H9 (cell line): ENCODE measurements at regions not wholly inside any gene's neighbourhood (a gene's known extent, or its start where the extent isn't known, plus 50 kb on each side); places are given as distances from the start of the nearest gene placed in this dataset.

Source experiments
- DNase-seq: peaks from one replicate; pipeline ENCODE4 v3.0.0-alpha.2; 2017
- H2AFZ ChIP-seq: one replicate; pipeline ENCODE4 v1.6.1; 2013; ENCODE audit warnings: mild to moderate bottlenecking, low read length, control low read depth, moderate library complexity
- H2AK5ac ChIP-seq: 2 replicates; pipeline ENCODE4 v1.6.1; 2013; ENCODE audit warnings: low read length, control low read depth, mixed read lengths; ENCODE audit not compliant: insufficient read length
- H2BK120ac ChIP-seq: one replicate; pipeline ENCODE4 v1.6.1; 2013; ENCODE audit warnings: low read depth, mild to moderate bottlenecking, low read length, control low read depth, inconsistent platforms; ENCODE audit not compliant: poor library complexity, severe bottlenecking
- H2BK12ac ChIP-seq: 2 replicates; pipeline ENCODE4 v1.6.1; 2013; ENCODE audit warnings: low read length, control low read depth, mixed read lengths, low read depth; ENCODE audit not compliant: insufficient read length
- H2BK15ac ChIP-seq: 2 replicates; pipeline ENCODE4 v1.6.1; 2013; ENCODE audit warnings: low read depth, low read length, control low read depth
- H2BK20ac ChIP-seq: one replicate; pipeline ENCODE4 v1.6.1; 2013; ENCODE audit warnings: low read depth, mild to moderate bottlenecking, low read length, control low read depth, inconsistent platforms; ENCODE audit not compliant: poor library complexity, severe bottlenecking
- H2BK5ac ChIP-seq: 2 replicates; pipeline ENCODE4 v1.6.1; 2013; ENCODE audit warnings: low read length, control low read depth, mixed read lengths; ENCODE audit not compliant: insufficient read length
- H3K14ac ChIP-seq: 2 replicates; pipeline ENCODE4 v1.6.1; 2013; ENCODE audit warnings: low read length, control low read depth; ENCODE audit not compliant: insufficient read depth
- H3K18ac ChIP-seq: 2 replicates; pipeline ENCODE4 v1.6.1; 2013; ENCODE audit warnings: low read depth, mild to moderate bottlenecking, mixed read lengths, low read length, control low read depth; ENCODE audit not compliant: insufficient read length
- H3K23ac ChIP-seq: 2 replicates; pipeline ENCODE4 v1.6.1; 2013; ENCODE audit warnings: low read length, control low read depth, mixed read lengths, low read depth; ENCODE audit not compliant: insufficient read length
- H3K23me2 ChIP-seq: 2 replicates; pipeline ENCODE4 v1.6.1; 2013; ENCODE audit warnings: low read depth, mild to moderate bottlenecking, mixed read lengths, low read length, control low read depth; ENCODE audit not compliant: insufficient read length, poor library complexity, severe bottlenecking
- H3K27ac ChIP-seq: 2 replicates; pipeline ENCODE4 v1.5.1; 2013; ENCODE audit warnings: low read length, control low read depth, mixed read lengths, low read depth; ENCODE audit not compliant: insufficient read length
- H3K27me3 ChIP-seq: 2 replicates; pipeline ENCODE4 v1.6.1; 2013; ENCODE audit warnings: low read length, control low read depth, inconsistent platforms; ENCODE audit not compliant: insufficient read depth
- H3K4ac ChIP-seq: 2 replicates; pipeline ENCODE4 v1.6.1; 2013; ENCODE audit warnings: low read depth, mild to moderate bottlenecking, control low read depth, inconsistent platforms, low read length, moderate library complexity
- H3K4me1 ChIP-seq: 2 replicates; pipeline ENCODE4 v1.6.1; 2013; ENCODE audit warnings: low read length, control low read depth, inconsistent platforms; ENCODE audit not compliant: insufficient read depth
- H3K4me2 ChIP-seq: 2 replicates; pipeline ENCODE4 v1.6.1; 2013; ENCODE audit warnings: low read length, control low read depth, mixed read lengths; ENCODE audit not compliant: insufficient read length, insufficient read depth
- H3K56ac ChIP-seq: 2 replicates; pipeline ENCODE4 v1.6.1; 2013; ENCODE audit warnings: low read depth, mild to moderate bottlenecking, mixed read lengths, low read length, control low read depth; ENCODE audit not compliant: insufficient read length
- H3K79me1 ChIP-seq: 2 replicates; pipeline ENCODE4 v1.6.1; 2013; ENCODE audit warnings: low read depth, mild to moderate bottlenecking, moderate library complexity, low read length, control low read depth, inconsistent platforms; ENCODE audit not compliant: insufficient read depth, poor library complexity, severe bottlenecking
- H3K79me2 ChIP-seq: 2 replicates; pipeline ENCODE4 v1.6.1; 2013; ENCODE audit warnings: low read length, control low read depth, inconsistent platforms; ENCODE audit not compliant: insufficient read depth
- H3K9ac ChIP-seq: 2 replicates; pipeline ENCODE4 v1.6.1; 2013; ENCODE audit warnings: low read length, control low read depth, mixed read lengths; ENCODE audit not compliant: insufficient read length; ENCODE audit errors: extremely low read depth
- H3K9me3 ChIP-seq: one replicate; pipeline ENCODE4 v1.6.1; 2013; ENCODE audit warnings: low read depth, low read length, inconsistent platforms; ENCODE audit not compliant: control insufficient read depth
- H3T11ph ChIP-seq: one replicate; pipeline ENCODE4 v1.6.1; 2013; ENCODE audit warnings: mild to moderate bottlenecking, low read length, control low read depth, inconsistent platforms
- H4K20me1 ChIP-seq: one replicate; pipeline ENCODE4 v1.6.1; 2013; ENCODE audit not compliant: control insufficient read depth, insufficient read length, insufficient read depth
- H4K5ac ChIP-seq: 2 replicates; pipeline ENCODE4 v1.6.1; 2013; ENCODE audit warnings: low read depth, mild to moderate bottlenecking, mixed read lengths, low read length, control low read depth; ENCODE audit not compliant: insufficient read length
- H4K8ac ChIP-seq: replicated peaks from 2 replicates; pipeline ENCODE4 v1.6.1; 2013; ENCODE audit warnings: low read length, control low read depth, mixed read lengths, low read depth; ENCODE audit not compliant: insufficient read length
- H4K91ac ChIP-seq: 2 replicates; pipeline ENCODE4 v1.6.1; 2013; ENCODE audit warnings: low read depth, mild to moderate bottlenecking, moderate library complexity, mixed read lengths, low read length, control low read depth; ENCODE audit not compliant: insufficient read length
- H3K27ac Mint-ChIP-seq, 3 experiments: 2 replicates in 2 of 3; 3 replicates in 1 of 3; pipeline ENCODE4 v1.8.0; 2020 to 2021; ENCODE audit warnings: mixed read lengths in 3 of 3, mild to moderate bottlenecking in 1 of 3, moderate library complexity in 1 of 3
- H3K27me3 Mint-ChIP-seq: 2 replicates; pipeline ENCODE4 v1.8.0; 2021; ENCODE audit warnings: low read depth, mild to moderate bottlenecking, moderate library complexity, mixed read lengths
- H3K36me3 Mint-ChIP-seq, 3 experiments: 2 replicates in 2 of 3; 3 replicates in 1 of 3; pipeline ENCODE4 v1.8.0; 2020 to 2021; ENCODE audit warnings: low read depth in 3 of 3, mixed read lengths in 3 of 3; ENCODE audit not compliant: insufficient read depth in 1 of 3
- H3K4me1 Mint-ChIP-seq, 2 experiments: 2 replicates each; pipeline ENCODE4 v1.8.0; 2020; ENCODE audit warnings: mixed read lengths in 2 of 2
- H3K4me3 Mint-ChIP-seq, 2 experiments: 2 replicates in 1 of 2; 3 replicates in 1 of 2; pipeline ENCODE4 v1.8.0; 2020 to 2021; ENCODE audit warnings: mild to moderate bottlenecking in 2 of 2, mixed read lengths in 2 of 2, moderate library complexity in 1 of 2
- H3K9me3 Mint-ChIP-seq, 2 experiments: 2 replicates in 1 of 2; 3 replicates in 1 of 2; pipeline ENCODE4 v1.8.0; 2020; ENCODE audit warnings: mild to moderate bottlenecking in 2 of 2, mixed read lengths in 2 of 2, moderate library complexity in 1 of 2
- WGBS: extraction: QIAGEN DNeasy Blood & Tissue Kit; methylation state at CpG from one replicate; pipeline ENCODE4 v1.1.7; 2013; ENCODE audit warnings: missing lambda C conversion rate, low lambda C conversion rate, mixed read lengths; ENCODE audit not compliant: insufficient read length; ENCODE audit errors: extremely low coverage; 5-methylcytosine and 5-hydroxymethylcytosine counted together
- TF ChIP-seq, protein P1 (sequence below): fragments of 200-600 bp; sonication (generic); conservative IDR thresholded peaks from 3 replicates; pipeline ENCODE4 v1.8.0; 2021; ENCODE audit warnings: antibody characterized with exemption, mild to moderate bottlenecking

GRCh38 chrX:26909728-26910127 is 553.4 kb downstream of the PPP4R3C start:
- Histone ChIP-seq H3K79me2 (no peaks in the 10 kb centered on the region), H3K27ac (no peak overlapping the region), H2BK12ac (no peak overlapping the region), H2BK5ac (no peak overlapping the region), H3T11ph (no peak overlapping the region), H3K56ac (no peak overlapping the region), H4K91ac (no peak overlapping the region), H3K9ac (no peak overlapping the region), H3K79me1 (no peaks in the 10 kb centered on the region), H3K18ac (no peak overlapping the region), H2BK120ac (no peak overlapping the region), H3K4me1 (no peaks in the 10 kb centered on the region), H2AFZ (no peak overlapping the region), H3K27me3 (no peaks in the 10 kb centered on the region), H3K4me2 (no peak overlapping the region), H2BK20ac (no peak overlapping the region), H3K4ac (no peak overlapping the region), H3K9me3 (peaks cover 15% of the 10 kb centered on the region), H3K23ac (no peak overlapping the region), H4K8ac (no peak overlapping the region), H2AK5ac (no peak overlapping the region), H3K14ac (no peak overlapping the region), H4K5ac (no peak overlapping the region), H4K20me1 (no peaks in the 10 kb centered on the region), H2BK15ac (no peak overlapping the region), H3K23me2 (no peaks in the 10 kb centered on the region)
- H3K27me3 Mint-ChIP-seq, result no peaks in the 10 kb centered on the region; the same call in 1 of the 2 replicates
- H3K9me3 Mint-ChIP-seq, result peaks cover 38 to 50% of the 10 kb centered on the region in 2 experiments
- no CpG with 5 or more reads among the region's 2 CpGs for WGBS
- H3K4me1 Mint-ChIP-seq, result no peaks in the 10 kb centered on the region
- peaks cover 8 to 11% (median 8%) of the 10 kb centered on the region in 3 experiments; a peak in 4 of 7 replicates for H3K36me3 Mint-ChIP-seq
- no peak for DNase-seq
- no peak overlapping the region for H3K27ac Mint-ChIP-seq
- H3K4me3 Mint-ChIP-seq, result no peak overlapping the region
- TF ChIP-seq, protein P1, sequence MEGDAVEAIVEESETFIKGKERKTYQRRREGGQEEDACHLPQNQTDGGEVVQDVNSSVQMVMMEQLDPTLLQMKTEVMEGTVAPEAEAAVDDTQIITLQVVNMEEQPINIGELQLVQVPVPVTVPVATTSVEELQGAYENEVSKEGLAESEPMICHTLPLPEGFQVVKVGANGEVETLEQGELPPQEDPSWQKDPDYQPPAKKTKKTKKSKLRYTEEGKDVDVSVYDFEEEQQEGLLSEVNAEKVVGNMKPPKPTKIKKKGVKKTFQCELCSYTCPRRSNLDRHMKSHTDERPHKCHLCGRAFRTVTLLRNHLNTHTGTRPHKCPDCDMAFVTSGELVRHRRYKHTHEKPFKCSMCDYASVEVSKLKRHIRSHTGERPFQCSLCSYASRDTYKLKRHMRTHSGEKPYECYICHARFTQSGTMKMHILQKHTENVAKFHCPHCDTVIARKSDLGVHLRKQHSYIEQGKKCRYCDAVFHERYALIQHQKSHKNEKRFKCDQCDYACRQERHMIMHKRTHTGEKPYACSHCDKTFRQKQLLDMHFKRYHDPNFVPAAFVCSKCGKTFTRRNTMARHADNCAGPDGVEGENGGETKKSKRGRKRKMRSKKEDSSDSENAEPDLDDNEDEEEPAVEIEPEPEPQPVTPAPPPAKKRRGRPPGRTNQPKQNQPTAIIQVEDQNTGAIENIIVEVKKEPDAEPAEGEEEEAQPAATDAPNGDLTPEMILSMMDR, result no peak
